ENCODE measurements at regions not wholly inside any gene's neighbourhood (a gene's known extent, or its start where the extent isn't known, plus 50 kb on each side); places are given as distances from the start of the nearest gene placed in this dataset.

DNA sequence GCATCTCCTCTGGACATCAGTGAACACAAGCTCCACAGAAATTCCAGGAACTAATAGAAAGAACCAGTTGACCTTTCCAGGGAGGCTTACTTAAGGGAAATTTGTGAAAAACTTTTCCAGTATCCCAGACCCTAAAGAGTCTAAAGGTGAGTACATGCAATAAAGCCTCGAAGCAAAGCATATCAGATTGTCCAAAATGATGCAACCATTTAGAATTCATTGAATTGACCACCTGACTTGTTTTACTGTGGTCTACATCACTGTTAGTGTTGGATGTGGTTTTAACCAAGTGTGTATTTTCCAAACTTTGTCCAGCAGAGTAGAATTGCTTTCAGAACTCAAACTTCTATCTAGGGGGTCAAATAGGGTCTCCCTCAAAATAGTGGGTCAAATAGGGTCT is 76.3 kb upstream of the TIAM1 start:
- H3K27ac ChIP-seq (ENCODE audit: insufficient read depth, low read depth, low read length) = no peak overlapping the region
- CTCF ChIA-PET = no interaction called here
- H3K9me1 ChIP-seq (replicated peaks; ENCODE audit: control insufficient read depth, extremely low read depth, insufficient read depth, low read length) = no peaks in the 10 kb centered on the region
- TF ChIP-seq, protein P1, sequence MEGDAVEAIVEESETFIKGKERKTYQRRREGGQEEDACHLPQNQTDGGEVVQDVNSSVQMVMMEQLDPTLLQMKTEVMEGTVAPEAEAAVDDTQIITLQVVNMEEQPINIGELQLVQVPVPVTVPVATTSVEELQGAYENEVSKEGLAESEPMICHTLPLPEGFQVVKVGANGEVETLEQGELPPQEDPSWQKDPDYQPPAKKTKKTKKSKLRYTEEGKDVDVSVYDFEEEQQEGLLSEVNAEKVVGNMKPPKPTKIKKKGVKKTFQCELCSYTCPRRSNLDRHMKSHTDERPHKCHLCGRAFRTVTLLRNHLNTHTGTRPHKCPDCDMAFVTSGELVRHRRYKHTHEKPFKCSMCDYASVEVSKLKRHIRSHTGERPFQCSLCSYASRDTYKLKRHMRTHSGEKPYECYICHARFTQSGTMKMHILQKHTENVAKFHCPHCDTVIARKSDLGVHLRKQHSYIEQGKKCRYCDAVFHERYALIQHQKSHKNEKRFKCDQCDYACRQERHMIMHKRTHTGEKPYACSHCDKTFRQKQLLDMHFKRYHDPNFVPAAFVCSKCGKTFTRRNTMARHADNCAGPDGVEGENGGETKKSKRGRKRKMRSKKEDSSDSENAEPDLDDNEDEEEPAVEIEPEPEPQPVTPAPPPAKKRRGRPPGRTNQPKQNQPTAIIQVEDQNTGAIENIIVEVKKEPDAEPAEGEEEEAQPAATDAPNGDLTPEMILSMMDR (IDR thresholded peaks at IDR 0.05; ENCODE audit: extremely low read depth in 1 of 2, insufficient read depth in 1 of 2, low read depth in 1 of 2, low read length in 2 of 2) = no peak
- TF ChIP-seq POLR2AphosphoS5 (IDR thresholded peaks at IDR 0.05; ENCODE audit: insufficient read depth, low read depth, low read length) (no peak), EZH2 (IDR thresholded peaks at IDR 0.05; ENCODE audit: borderline replicate concordance, low read depth, low read length, severe bottlenecking) (no peak), FOS (IDR thresholded peaks at IDR 0.05; ENCODE audit: borderline replicate concordance, insufficient read depth, low read length) (no peak), POLR2A (IDR thresholded peaks at IDR 0.05; ENCODE audit: low read depth, low read length) (no peak), MYC (IDR thresholded peaks at IDR 0.05; ENCODE audit: low read depth, low read length) (no peak), JUN (IDR thresholded peaks at IDR 0.05; ENCODE audit: borderline replicate concordance, insufficient read depth, insufficient read length, low read depth) (no peak), GATA2 (IDR thresholded peaks at IDR 0.05; ENCODE audit: insufficient read depth, insufficient read length, low read depth, low read length) (no peak)
- TF ChIP-seq, protein P2, sequence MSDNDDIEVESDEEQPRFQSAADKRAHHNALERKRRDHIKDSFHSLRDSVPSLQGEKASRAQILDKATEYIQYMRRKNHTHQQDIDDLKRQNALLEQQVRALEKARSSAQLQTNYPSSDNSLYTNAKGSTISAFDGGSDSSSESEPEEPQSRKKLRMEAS (IDR thresholded peaks at IDR 0.05; ENCODE audit: insufficient read depth, insufficient read length) = no peak
- POLR2A ChIA-PET = no interaction called here
- no peaks in the 10 kb centered on the region for H3K9me3 ChIP-seq (replicated peaks; ENCODE audit: control insufficient read depth, insufficient read depth, low read length)
- H3K4me1 ChIP-seq (ENCODE audit: control insufficient read depth, extremely low read depth, insufficient read depth, low read length) = no peaks in the 10 kb centered on the region
- H3K4me2 ChIP-seq (ENCODE audit: insufficient read depth, low read length) = no peak overlapping the region
- dilution Hi-C loops (cut with MboI; ENCODE audit: extremely low pct_ligation_motif_present, low sequenced_read_pairs) (no loop called here), intact Hi-C loops (cut with micrococcal nuclease) (no loop called here)
- no peak overlapping the region for H3K4me3 ChIP-seq (replicated peaks in 1 of 3; ENCODE audit: insufficient read depth in 1 of 3, low read depth in 1 of 3, low read length in 3 of 3)
- FAIRE-seq (no peak), DNase-seq (ENCODE audit: low read depth, low spot score) (no peak)
- no peak overlapping the region for H3K9ac ChIP-seq (replicated peaks; ENCODE audit: extremely low read depth, insufficient read depth, low read length)
- no peaks in the 10 kb centered on the region for H3K36me3 ChIP-seq (ENCODE audit: control insufficient read depth in 2 of 2, extremely low read depth in 1 of 2, insufficient read depth in 2 of 2, low read length in 2 of 2)
- H4K20me1 ChIP-seq (replicated peaks; ENCODE audit: control insufficient read depth, extremely low read depth, insufficient read depth, low read length) = no peaks in the 10 kb centered on the region
- no TSS peak for BruUV-seq (replicated peaks)
- H3K27me3 ChIP-seq (ENCODE audit: control insufficient read depth in 2 of 2, insufficient read depth in 2 of 2, low read length in 2 of 2) = no peaks in the 10 kb centered on the region
- H3K79me2 ChIP-seq (ENCODE audit: control insufficient read depth, insufficient read depth, low read length) = no peaks in the 10 kb centered on the region
- no peak overlapping the region for H2AFZ ChIP-seq (ENCODE audit: low read depth, low read length)
